Psoas muscle (tissue), 7 donors: ENCODE measurements at regions not wholly inside any gene's neighbourhood (a gene's known extent, or its start where the extent isn't known, plus 50 kb on each side); places are given as distances from the start of the nearest gene placed in this dataset.
"Not testable (repeated sequence)": the region's sequence is repeated elsewhere in the genome, so short reads cannot be mapped to it uniquely, and the experiment has no call there.

Experiments used
- ATAC-seq, 4 donors: fragments of 200-7000 bp; cut with Tn5 transposase; one replicate each; pipeline ENCODE4 v1.9.1; 2020; ENCODE audit warnings: moderate library complexity in 3 of 4, mild to moderate bottlenecking in 2 of 4
- DNase-seq, 2 donors: peaks; one replicate each; pipeline ENCODE4 v3.0.0-alpha.2; 2020
- H3K27ac ChIP-seq: fragments of 200-600 bp; one replicate; pipeline ENCODE4 v1.8.0; 2022
- H3K27me3 ChIP-seq, 3 donors: fragments of 200-600 bp in 1 of 3; one replicate each; pipeline versions ENCODE4 v1.6.1 to v1.8.0; 2013 to 2022; ENCODE audit warnings: low read length in 2 of 3, mild to moderate bottlenecking in 2 of 3, moderate library complexity in 1 of 3; ENCODE audit not compliant: insufficient read depth in 3 of 3
- H3K36me3 ChIP-seq, 2 donors: fragments of 200-600 bp in 1 of 2; one replicate each; pipeline versions ENCODE4 v1.6.1 to v1.8.0; 2013 to 2022; ENCODE audit warnings: low read depth in 1 of 2, mild to moderate bottlenecking in 1 of 2, moderate library complexity in 1 of 2; ENCODE audit not compliant: insufficient read depth in 1 of 2
- H3K4me1 ChIP-seq: fragments of 200-600 bp; one replicate; pipeline ENCODE4 v1.8.0; 2022
- H3K4me3 ChIP-seq: fragments of 200-600 bp; one replicate; pipeline ENCODE4 v1.8.0; 2022; ENCODE audit warnings: mild to moderate bottlenecking
- H3K9me3 ChIP-seq: fragments of 200-600 bp; one replicate; pipeline ENCODE4 v1.8.0; 2022
- WGBS, 3 donors: extraction: QIAGEN DNeasy Blood & Tissue Kit; methylation state at CpG; one replicate each; pipeline versions ENCODE4 v1.1.6 to v1.1.7; 2013; 5-methylcytosine and 5-hydroxymethylcytosine counted together
- intact Hi-C, 2 donors: fragments of 100-400 bp; cut with DNase I; formaldehyde crosslinking; loops; one replicate each; pipeline versions ENCODE4 v1.11.0 to v1.14.2; 2022
- TF ChIP-seq, protein P1 (sequence below): fragments of 200-600 bp; IDR thresholded peaks from one replicate; pipeline ENCODE4 v1.8.0; 2022; ENCODE audit warnings: antibody characterized with exemption
- donor health status: healthy with polysubstance abuse.
- donor health status: DM: no; HTN: no; CAD: no; lungs with moderate emphysema.
- donor health status: Bipolar disorder and iron deficiency.
- donor health status: healthy.
- donor health status: DM: yes; HTN: yes; CAD: no.
- donor health status: DM: no; HTN: no; CAD: no.
- donor health status: DM: yes; HTN: yes; CAD: no.

DNA sequence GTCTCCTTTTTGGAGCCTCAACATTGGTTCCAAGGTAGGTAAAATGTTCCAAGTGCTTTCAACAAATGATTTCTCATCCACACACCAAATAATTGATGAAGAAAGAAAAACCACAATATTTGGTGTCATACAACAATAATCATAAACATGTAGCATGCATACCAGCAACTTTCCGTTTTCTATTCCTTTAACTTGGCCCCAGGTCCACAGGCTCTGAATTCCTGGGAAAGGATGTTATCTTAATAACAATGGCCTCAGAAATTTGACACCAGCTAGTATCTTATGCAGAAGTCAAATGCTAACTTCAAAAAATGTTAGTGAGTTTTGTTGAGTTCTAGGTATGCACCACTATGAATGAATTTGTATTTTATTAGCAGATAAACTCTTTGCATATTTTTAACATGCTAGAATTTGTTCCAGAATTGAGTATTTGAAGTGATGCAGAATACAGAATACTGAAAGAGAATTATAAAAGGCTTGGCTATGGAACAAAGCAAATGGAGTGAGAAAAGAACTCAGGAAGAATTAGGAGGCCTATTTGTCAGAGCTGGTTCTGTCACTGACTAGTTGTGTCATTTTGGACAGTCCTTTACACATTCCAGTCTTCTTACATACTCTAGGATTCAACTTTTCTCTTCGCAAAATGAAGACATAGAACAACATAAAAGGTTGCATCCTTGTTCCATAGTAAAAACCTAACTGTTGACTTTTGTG, 435.3 kb upstream of the TNC start:
- TF ChIP-seq, protein P1, sequence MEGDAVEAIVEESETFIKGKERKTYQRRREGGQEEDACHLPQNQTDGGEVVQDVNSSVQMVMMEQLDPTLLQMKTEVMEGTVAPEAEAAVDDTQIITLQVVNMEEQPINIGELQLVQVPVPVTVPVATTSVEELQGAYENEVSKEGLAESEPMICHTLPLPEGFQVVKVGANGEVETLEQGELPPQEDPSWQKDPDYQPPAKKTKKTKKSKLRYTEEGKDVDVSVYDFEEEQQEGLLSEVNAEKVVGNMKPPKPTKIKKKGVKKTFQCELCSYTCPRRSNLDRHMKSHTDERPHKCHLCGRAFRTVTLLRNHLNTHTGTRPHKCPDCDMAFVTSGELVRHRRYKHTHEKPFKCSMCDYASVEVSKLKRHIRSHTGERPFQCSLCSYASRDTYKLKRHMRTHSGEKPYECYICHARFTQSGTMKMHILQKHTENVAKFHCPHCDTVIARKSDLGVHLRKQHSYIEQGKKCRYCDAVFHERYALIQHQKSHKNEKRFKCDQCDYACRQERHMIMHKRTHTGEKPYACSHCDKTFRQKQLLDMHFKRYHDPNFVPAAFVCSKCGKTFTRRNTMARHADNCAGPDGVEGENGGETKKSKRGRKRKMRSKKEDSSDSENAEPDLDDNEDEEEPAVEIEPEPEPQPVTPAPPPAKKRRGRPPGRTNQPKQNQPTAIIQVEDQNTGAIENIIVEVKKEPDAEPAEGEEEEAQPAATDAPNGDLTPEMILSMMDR: no peak
- intact Hi-C loops: no loop called here
- H3K27me3 ChIP-seq: peaks cover 0 to 3% (median 0%) of the 10 kb centered on the region in 3 donors
- ATAC-seq: no peak
- no peak overlapping the region for H3K27ac ChIP-seq
- no peaks in the 10 kb centered on the region for H3K9me3 ChIP-seq
- DNase-seq: no peak
- no peaks in the 10 kb centered on the region for H3K36me3 ChIP-seq
- no peak overlapping the region for H3K4me3 ChIP-seq
- no peaks in the 10 kb centered on the region for H3K4me1 ChIP-seq
- WGBS, 3 donors: 70 to 76% (median 76%) methylated on average over 2 of the region's 2 CpGs

DNA sequence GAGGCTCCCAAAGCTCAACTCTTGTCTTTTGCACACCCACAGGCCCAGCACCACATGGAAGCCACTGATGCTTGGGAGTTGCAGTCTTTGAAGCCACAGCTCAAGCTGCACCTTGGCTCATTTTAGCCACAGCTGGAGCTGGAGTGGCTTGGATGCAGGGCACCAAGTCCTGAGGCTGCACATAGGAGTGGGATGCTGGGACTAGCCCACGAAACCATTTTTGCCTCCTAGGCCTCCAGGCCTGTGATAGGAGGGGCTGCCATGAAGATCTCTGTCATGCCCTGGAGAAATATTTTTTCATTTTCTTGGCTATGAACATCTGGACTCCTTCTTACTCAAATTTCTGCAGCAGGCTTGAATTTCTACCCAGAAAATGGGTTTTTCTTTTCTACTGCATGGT, 438.5 kb upstream of the TNC start:
- Histone ChIP-seq H3K27me3 (no peaks in the 10 kb centered on the region), H3K9me3 (no peaks in the 10 kb centered on the region), H3K36me3 (no peaks in the 10 kb centered on the region), H3K4me1 (no peaks in the 10 kb centered on the region), H3K4me3 (no peak overlapping the region), H3K27ac (no peak overlapping the region)
- DNase-seq (no peak), ATAC-seq (no peak)
- TF ChIP-seq, protein P1: no peak
- WGBS, 3 donors: 36 to 95% (median 42%) methylated on average over 1 of the region's 1 CpG
- intact Hi-C loops: no loop called here

DNA sequence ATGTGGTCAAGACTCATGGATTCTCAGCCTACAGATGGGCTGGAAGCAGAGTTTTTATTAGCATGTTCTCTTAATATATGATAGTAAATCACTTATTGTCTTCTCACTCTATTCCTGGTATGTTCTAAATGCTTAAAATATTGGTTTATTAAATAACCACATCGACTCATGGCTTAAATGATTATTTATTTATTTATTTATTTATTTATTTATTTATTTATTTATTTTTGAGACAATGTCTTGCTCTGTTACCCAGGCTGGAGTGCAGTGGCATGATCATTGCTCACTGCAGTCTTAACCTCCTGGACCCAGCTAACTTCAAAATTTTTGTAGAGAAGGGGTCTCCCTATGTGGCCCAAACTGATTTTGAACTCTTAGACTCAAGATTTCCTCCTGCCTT, 457.2 kb upstream of the TNC start:
- 35 to 66% (median 54%) methylated on average over 1 of the region's 1 CpG for WGBS, 3 donors
- Histone ChIP-seq H3K9me3 (no peaks in the 10 kb centered on the region), H3K36me3 (no peaks in the 10 kb centered on the region), H3K4me1 (no peaks in the 10 kb centered on the region), H3K4me3 (no peak overlapping the region), H3K27me3 (no peaks in the 10 kb centered on the region), H3K27ac (no peak overlapping the region)
- ATAC-seq: no peak
- DNase-seq: no peak
- TF ChIP-seq, protein P1: no peak
- intact Hi-C loops: no loop called here

DNA sequence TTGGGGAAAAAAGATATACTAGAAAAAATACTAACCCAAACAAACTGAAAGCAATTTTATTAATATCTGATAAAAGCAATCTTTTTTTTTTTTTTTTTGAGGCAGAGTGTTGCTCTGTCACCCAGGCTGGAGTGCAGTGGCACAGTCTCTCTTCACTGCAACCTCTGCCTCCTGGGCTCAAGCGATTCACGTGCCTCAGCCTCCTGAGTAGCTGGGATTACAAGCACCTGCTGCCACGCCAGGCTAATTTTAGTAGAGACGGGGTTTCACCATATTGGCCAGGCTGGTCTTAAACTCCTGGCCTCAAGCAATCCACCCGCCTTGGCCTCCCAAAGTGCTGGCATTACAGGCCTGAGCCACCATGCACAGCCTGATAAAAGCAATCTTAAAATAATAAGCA, 467.5 kb upstream of the TNC start:
- H3K4me3 ChIP-seq, H3K36me3 ChIP-seq, DNase-seq, intact Hi-C loops, H3K27ac ChIP-seq, H3K9me3 ChIP-seq, H3K27me3 ChIP-seq, H3K4me1 ChIP-seq: not testable (repeated sequence)
- peak in 3 of 4 donors; percentile 30 to 65 (median 36) for ATAC-seq
- WGBS, 3 donors: 25 to 43% (median 28%) methylated on average over 5 of the region's 5 CpGs

DNA sequence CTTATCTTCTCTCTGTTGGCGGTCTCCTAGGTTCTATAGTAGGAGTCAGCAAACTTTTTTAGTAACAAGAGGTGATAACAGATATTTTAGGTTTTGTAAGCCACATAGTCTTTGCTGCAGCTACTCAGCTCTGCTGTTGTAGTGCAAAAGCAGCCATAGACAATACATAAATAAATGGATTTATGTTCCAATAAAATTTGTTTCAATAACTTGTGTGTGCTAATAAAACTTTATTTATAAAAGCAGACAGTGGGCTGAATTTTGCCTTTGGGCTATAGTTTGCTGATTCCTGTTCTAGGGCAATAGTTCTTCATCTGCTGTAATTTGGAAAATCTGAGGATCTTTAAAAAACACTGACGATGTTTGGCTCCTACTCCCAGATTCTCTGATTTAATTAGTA, 469.4 kb upstream of the TNC start:
- Histone ChIP-seq H3K4me1 (no peaks in the 10 kb centered on the region), H3K9me3 (no peaks in the 10 kb centered on the region), H3K4me3 (no peak overlapping the region), H3K27ac (no peak overlapping the region), H3K27me3 (no peaks in the 10 kb centered on the region), H3K36me3 (no peaks in the 10 kb centered on the region)
- DNase-seq (no peak), ATAC-seq (no peak)
- TF ChIP-seq, protein P1: no peak
- intact Hi-C loops: no loop called here
- WGBS, 3 donors: 82 to 94% (median 92%) methylated on average over 2 of the region's 2 CpGs
